Loucy (cell line): ENCODE measurements at regions not wholly inside any gene's neighbourhood (a gene's known extent, or its start where the extent isn't known, plus 50 kb on each side); places are given as distances from the start of the nearest gene placed in this dataset.

Experiments
- CTCF ChIP-seq: fragments of 200-600 bp; sonication (generic); conservative IDR thresholded peaks from 2 replicates; pipeline ENCODE4 v1.5.1; 2014; ENCODE audit warnings: mild to moderate bottlenecking, antibody characterized with exemption, low read length
- EZH2phosphoT487 ChIP-seq: fragments of 200-600 bp; IDR thresholded peaks from 2 replicates; pipeline ENCODE4 v1.6.1; 2018; ENCODE audit warnings: antibody characterized with exemption, mild to moderate bottlenecking, moderate library complexity, borderline replicate concordance

DNA sequence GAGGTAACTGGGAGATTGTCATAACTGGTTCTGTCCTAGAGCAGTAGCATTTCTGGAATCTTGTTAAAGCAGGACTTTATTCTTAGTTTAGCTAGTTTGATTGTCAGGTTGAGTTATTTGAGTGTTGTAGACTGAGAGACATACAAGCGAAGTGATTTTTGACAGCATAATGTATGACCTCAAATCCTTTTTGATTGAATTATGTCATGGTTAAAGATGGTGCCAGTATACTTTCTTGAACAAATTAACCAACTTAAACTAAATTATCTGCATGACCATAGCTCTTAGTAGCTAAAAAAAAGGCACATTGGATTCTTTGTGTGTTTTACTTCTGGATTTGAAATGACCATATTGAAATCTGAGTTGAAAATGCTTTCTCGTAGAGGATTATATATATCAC lies 626.6 kb downstream of the TMTC2 start:
- TF ChIP-seq CTCF (no peak), EZH2phosphoT487 (no peak)
